ENCODE measurements at regions not wholly inside any gene's neighbourhood (a gene's known extent, or its start where the extent isn't known, plus 50 kb on each side); places are given as distances from the start of the nearest gene placed in this dataset.

DNA sequence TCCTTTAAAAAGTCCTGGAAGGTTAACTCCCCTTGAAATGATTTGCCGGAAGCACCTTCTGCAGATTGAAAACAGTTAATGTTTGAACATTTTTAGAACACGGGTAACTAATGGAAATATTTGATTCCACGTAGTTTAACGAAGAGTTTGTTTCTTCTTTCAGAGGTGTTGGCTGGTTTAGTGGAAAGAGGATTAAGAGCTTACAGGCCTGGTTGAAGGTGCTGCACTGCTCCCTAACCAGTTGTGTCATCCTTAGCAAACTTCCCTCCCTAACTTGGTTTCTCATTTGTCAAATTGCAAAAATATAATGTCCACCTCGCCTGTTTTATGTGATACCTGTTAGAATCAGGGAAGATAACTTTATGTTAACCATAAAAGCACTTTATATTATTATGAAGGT is 243.0 kb upstream of the FZD8 start:
- TF ChIP-seq TAF1 (IDR thresholded peaks at IDR 0.05; ENCODE audit: borderline replicate concordance, low read depth, low read length): no peak
- TF ChIP-seq POLR2AphosphoS5 (IDR thresholded peaks at IDR 0.05; ENCODE audit: low read depth, low read length): no peak
- no peak for TF ChIP-seq POLR2A (IDR thresholded peaks at IDR 0.05; ENCODE audit: low read depth, low read length)

Data from GM12892 (cell line).